ENCODE measurements at regions not wholly inside any gene's neighbourhood (a gene's known extent, or its start where the extent isn't known, plus 50 kb on each side); places are given as distances from the start of the nearest gene placed in this dataset.
A peak's percentile ranks its signal among the peaks of the same experiment; 100 is the strongest.

GRCh38 chr4:74545448-74545847 is 100.5 kb downstream of the AREG start:
- intact Hi-C loops (cut with DNase I): no loop called here
- DNase-seq: peak; percentile 19 to 54 (median 53)
- Histone ChIP-seq H3K27ac (no peak overlapping the region), H3K4me3 (no peak overlapping the region), H3K36me3 (no peaks in the 10 kb centered on the region), H3K27me3 (no peaks in the 10 kb centered on the region), H3K9me3 (no peaks in the 10 kb centered on the region), H3K4me1 (peaks cover 0 to 16% (median 0%) of the 10 kb centered on the region in 4 donors)
- TF ChIP-seq CTCF (IDR thresholded peaks at IDR 0.05) (no peak), POLR2A (IDR thresholded peaks at IDR 0.05) (no peak)
- ATAC-seq: peak in 3 of 4 donors; percentile 47 to 61 (median 54)

GRCh38 chr4:74546057-74546456 is 101.1 kb downstream of the AREG start:
- peaks cover 0 to 16% (median 0%) of the 10 kb centered on the region in 4 donors for H3K4me1 ChIP-seq
- no peak overlapping the region for H3K27ac ChIP-seq
- intact Hi-C loops (cut with DNase I): no loop called here
- H3K27me3 ChIP-seq: no peaks in the 10 kb centered on the region
- H3K36me3 ChIP-seq: no peaks in the 10 kb centered on the region
- DNase-seq (no peak), ATAC-seq (peak in 1 of 4 donors; percentile 13)
- TF ChIP-seq CTCF (IDR thresholded peaks at IDR 0.05) (no peak), POLR2A (IDR thresholded peaks at IDR 0.05) (no peak)
- 81% methylated on average over 2 of the region's 2 CpGs for WGBS (ENCODE audit: insufficient coverage, low coverage, low lambda C conversion rate, missing lambda C conversion rate)
- H3K4me3 ChIP-seq: no peak overlapping the region
- no peaks in the 10 kb centered on the region for H3K9me3 ChIP-seq

DNA sequence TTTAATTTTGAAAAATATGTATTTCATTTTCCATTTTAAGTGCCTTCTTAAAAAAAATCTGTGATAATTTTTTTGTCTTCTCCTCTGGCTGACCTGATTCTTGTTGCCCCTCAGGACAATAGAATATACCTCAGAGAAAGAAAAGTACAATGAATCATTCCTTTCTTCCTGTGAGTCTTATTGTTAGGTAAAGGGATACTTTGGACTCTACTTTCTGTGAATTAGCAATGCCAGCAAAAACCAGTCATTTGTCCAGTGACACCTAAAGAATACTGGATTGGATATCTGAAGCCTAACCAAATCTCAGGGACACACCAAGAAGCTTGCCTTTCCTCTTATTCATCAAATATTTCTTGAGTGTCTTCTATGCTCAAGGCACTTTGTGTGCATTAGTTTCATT is 102.1 kb downstream of the AREG start:
- H3K27ac ChIP-seq: no peak overlapping the region
- intact Hi-C loops (cut with DNase I): no loop called here
- ATAC-seq: no peak

GRCh38 chr4:74548561-74548960 is 103.6 kb downstream of the AREG start:
- 79% methylated on average over 2 of the region's 2 CpGs for WGBS (ENCODE audit: insufficient coverage, low coverage, low lambda C conversion rate, missing lambda C conversion rate)
- DNase-seq (no peak), ATAC-seq (no peak)
- no peaks in the 10 kb centered on the region for H3K9me3 ChIP-seq
- H3K4me1 ChIP-seq: peaks cover 0 to 16% (median 0%) of the 10 kb centered on the region in 4 donors
- TF ChIP-seq CTCF (IDR thresholded peaks at IDR 0.05) (no peak), POLR2A (IDR thresholded peaks at IDR 0.05) (no peak)
- H3K27me3 ChIP-seq: no peaks in the 10 kb centered on the region
- intact Hi-C loops (cut with DNase I): no loop called here
- H3K36me3 ChIP-seq: no peaks in the 10 kb centered on the region
- H3K4me3 ChIP-seq: no peak overlapping the region
- no peak overlapping the region for H3K27ac ChIP-seq

More for the DNA sequence above, 102.1 kb downstream of the AREG start:
- Histone ChIP-seq H3K36me3 (no peaks in the 10 kb centered on the region), H3K4me3 (no peak overlapping the region), H3K4me1 (peaks cover 0 to 16% (median 0%) of the 10 kb centered on the region in 4 donors), H3K27me3 (no peaks in the 10 kb centered on the region), H3K9me3 (no peaks in the 10 kb centered on the region)
- DNase-seq: no peak
- TF ChIP-seq POLR2A (IDR thresholded peaks at IDR 0.05): no peak
- no peak for TF ChIP-seq CTCF (IDR thresholded peaks at IDR 0.05)

- H3K27ac ChIP-seq: no peak overlapping the region
- H3K4me1 ChIP-seq: peaks cover 0 to 10% (median 0%) of the 10 kb centered on the region in 4 donors
- TF ChIP-seq POLR2A (IDR thresholded peaks at IDR 0.05) (no peak), CTCF (IDR thresholded peaks at IDR 0.05) (no peak)
- no peaks in the 10 kb centered on the region for H3K36me3 ChIP-seq
- intact Hi-C loops (cut with DNase I): no loop called here
- H3K9me3 ChIP-seq: no peaks in the 10 kb centered on the region
- ATAC-seq (no peak), DNase-seq (no peak)
- H3K4me3 ChIP-seq: no peak overlapping the region
- H3K27me3 ChIP-seq: no peaks in the 10 kb centered on the region
- 67% methylated on average over 2 of the region's 2 CpGs for WGBS (ENCODE audit: insufficient coverage, low coverage, low lambda C conversion rate, missing lambda C conversion rate)
These were observed 105.0 kb downstream of the AREG start for GRCh38 chr4:74549936-74550335.
